Left lung (tissue), 4 donors: ENCODE measurements at regions not wholly inside any gene's neighbourhood (a gene's known extent, or its start where the extent isn't known, plus 50 kb on each side); places are given as distances from the start of the nearest gene placed in this dataset.
A peak's percentile ranks its signal among the peaks of the same experiment; 100 is the strongest.

Experiments
- ATAC-seq: fragments of 200-7000 bp; cut with Tn5 transposase; one replicate; pipeline ENCODE4 v1.9.1; 2020; ENCODE audit warnings: moderate library complexity
- DNase-seq, 4 donors: peaks; one replicate each; pipeline ENCODE4 v3.0.0-alpha.2; 2013 to 2020
- H3K27ac ChIP-seq, 2 donors: fragments of 200-600 bp; sonication (generic) in 1 of 2; one replicate each; pipeline versions ENCODE4 v1.5.0 to v1.8.0; 2020 to 2021
- H3K27me3 ChIP-seq, 2 donors: fragments of 200-600 bp; sonication (generic) in 1 of 2; one replicate each; pipeline versions ENCODE4 v1.5.0 to v1.8.0; 2020 to 2021
- H3K36me3 ChIP-seq, 2 donors: fragments of 200-600 bp; sonication (generic) in 1 of 2; one replicate each; pipeline versions ENCODE4 v1.5.0 to v1.8.0; 2020 to 2021
- H3K4me1 ChIP-seq, 2 donors: fragments of 200-600 bp; one replicate each; pipeline ENCODE4 v1.8.0; 2021
- H3K4me3 ChIP-seq, 2 donors: fragments of 200-600 bp; sonication (generic) in 1 of 2; one replicate each; pipeline versions ENCODE4 v1.5.0 to v1.8.0; 2020 to 2021; ENCODE audit warnings: mild to moderate bottlenecking in 1 of 2
- H3K9me3 ChIP-seq, 2 donors: fragments of 200-600 bp; sonication (generic) in 1 of 2; one replicate each; pipeline versions ENCODE4 v1.5.0 to v1.8.0; 2020 to 2021
- intact Hi-C, 2 donors: fragments of 100-400 bp; cut with DNase I; formaldehyde crosslinking; loops; one replicate each; pipeline versions ENCODE4 v1.11.2 to v1.14.2; 2022
- TF ChIP-seq, protein P1 (sequence below), 2 donors: fragments of 200-600 bp; sonication (generic) in 1 of 2; IDR thresholded peaks; one replicate each; pipeline versions ENCODE4 v1.5.0 to v1.8.0; 2021; ENCODE audit warnings: antibody characterized with exemption in 2 of 2
- donor health status: DM: no; HTN: yes; CAD: no.
- donor health status: DM: no; HTN: no; CAD: no.

DNA sequence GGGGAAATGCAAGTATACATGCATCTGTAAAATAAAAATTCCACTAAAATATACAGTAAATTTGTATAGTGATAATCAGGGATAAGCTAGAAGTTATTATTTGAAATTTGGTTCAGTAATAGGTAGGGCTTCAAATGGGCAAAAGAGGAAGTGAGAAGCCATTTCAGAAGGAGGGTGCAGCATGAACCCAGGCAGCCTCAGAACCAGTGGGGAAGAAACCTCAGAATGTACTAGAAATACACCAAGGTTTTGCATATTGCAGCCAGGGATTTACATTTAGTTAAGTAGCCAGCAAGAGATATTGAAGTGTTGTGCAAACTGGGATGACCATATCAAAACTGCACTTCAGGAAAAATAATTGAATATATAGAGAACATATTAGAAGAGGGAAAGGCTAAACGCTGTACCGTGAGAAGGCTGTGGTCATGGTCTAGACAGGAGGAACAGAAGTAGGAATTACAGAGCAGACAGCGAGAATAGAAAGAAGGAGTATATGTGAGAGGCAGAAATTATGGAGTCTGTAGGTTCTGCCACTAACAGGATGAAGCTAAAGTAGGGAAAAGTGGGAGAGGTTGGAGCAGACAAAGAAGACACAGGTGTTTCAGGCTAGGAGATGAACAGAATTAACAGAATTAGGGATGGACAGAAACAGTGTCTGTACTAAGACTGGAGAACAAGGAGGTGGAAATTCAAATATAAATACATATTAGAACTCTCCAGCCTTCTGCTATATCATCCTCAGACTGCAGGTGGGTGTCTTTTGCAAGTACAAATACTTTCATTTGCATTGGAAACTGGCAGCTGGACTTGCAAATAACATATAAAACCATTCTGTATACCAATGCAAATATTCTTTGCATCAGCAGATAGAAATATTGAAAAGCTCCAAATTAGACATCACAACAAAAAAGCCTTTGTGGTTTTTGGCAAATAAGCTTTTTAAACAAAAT lies 335.6 kb downstream of the ZNF608 start:
- intact Hi-C loops, result no loop called here
- TF ChIP-seq, protein P1, sequence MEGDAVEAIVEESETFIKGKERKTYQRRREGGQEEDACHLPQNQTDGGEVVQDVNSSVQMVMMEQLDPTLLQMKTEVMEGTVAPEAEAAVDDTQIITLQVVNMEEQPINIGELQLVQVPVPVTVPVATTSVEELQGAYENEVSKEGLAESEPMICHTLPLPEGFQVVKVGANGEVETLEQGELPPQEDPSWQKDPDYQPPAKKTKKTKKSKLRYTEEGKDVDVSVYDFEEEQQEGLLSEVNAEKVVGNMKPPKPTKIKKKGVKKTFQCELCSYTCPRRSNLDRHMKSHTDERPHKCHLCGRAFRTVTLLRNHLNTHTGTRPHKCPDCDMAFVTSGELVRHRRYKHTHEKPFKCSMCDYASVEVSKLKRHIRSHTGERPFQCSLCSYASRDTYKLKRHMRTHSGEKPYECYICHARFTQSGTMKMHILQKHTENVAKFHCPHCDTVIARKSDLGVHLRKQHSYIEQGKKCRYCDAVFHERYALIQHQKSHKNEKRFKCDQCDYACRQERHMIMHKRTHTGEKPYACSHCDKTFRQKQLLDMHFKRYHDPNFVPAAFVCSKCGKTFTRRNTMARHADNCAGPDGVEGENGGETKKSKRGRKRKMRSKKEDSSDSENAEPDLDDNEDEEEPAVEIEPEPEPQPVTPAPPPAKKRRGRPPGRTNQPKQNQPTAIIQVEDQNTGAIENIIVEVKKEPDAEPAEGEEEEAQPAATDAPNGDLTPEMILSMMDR (IDR thresholded peaks at IDR 0.05), result no peak
- Histone ChIP-seq H3K4me1 (no peaks in the 10 kb centered on the region), H3K27me3 (no peaks in the 10 kb centered on the region), H3K36me3 (no peaks in the 10 kb centered on the region), H3K9me3 (no peaks in the 10 kb centered on the region), H3K27ac (no peak overlapping the region), H3K4me3 (no peak overlapping the region)
- ATAC-seq (no peak), DNase-seq (no peak)

GRCh38 chr5:124408738-124409453 lies 337.5 kb downstream of the ZNF608 start:
- no peak overlapping the region for H3K27ac ChIP-seq
- no peak overlapping the region for H3K4me3 ChIP-seq
- no peaks in the 10 kb centered on the region for H3K4me1 ChIP-seq
- TF ChIP-seq, protein P1 (IDR thresholded peaks at IDR 0.05), result no peak
- H3K36me3 ChIP-seq, result no peaks in the 10 kb centered on the region
- H3K27me3 ChIP-seq, result no peaks in the 10 kb centered on the region
- peak; percentile 43 for ATAC-seq
- no peaks in the 10 kb centered on the region for H3K9me3 ChIP-seq
- intact Hi-C loops, result no loop called here
- no peak for DNase-seq

DNA sequence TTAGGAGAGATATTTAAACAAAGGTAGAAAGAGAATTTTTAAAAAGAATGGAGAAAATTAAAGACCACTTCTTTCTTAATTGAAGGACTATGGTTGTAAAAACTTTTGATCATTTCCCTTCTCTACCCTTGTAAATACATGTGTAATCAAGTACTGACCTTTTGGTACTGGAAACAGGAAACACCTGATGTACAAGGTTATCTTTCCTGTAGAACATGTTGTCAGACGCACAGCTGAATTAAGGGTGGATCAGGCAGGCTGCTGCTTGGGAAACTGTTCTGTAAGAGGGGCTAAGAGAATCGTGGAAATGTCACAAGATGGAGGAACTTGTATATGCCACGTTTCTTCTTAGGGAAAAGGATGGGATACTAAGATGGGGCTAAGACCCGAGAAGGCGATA lies 341.6 kb downstream of the ZNF608 start:
- Histone ChIP-seq H3K9me3 (no peaks in the 10 kb centered on the region), H3K27me3 (no peaks in the 10 kb centered on the region), H3K27ac (no peak overlapping the region), H3K36me3 (no peaks in the 10 kb centered on the region), H3K4me3 (no peak overlapping the region), H3K4me1 (peaks cover 0 to 9% of the 10 kb centered on the region in 2 donors)
- TF ChIP-seq, protein P1 (IDR thresholded peaks at IDR 0.05), result no peak
- intact Hi-C loops, result no loop called here
- no peak for DNase-seq
- ATAC-seq, result no peak

DNA sequence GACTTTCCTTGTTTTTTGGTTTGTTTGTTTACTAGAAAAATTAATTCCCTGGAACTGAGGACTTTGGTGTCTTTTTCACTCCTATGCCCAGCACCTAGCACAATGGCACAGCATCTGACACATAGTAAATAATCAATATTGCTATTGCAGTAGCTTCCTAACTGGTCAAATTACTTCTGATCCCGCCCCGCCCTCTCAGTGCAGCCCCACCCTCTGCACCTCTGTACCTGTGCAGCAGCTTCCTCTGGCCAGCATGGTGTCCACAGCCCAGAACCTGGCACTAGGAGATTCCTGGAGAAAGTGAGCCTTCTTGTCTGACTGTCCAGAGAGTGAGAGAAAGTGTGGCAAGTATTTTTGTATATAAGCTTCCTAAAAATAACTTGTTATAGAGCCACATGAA lies 343.2 kb downstream of the ZNF608 start:
- no peak for ATAC-seq
- no peak overlapping the region for H3K4me3 ChIP-seq
- TF ChIP-seq, protein P1 (IDR thresholded peaks at IDR 0.05), result no peak
- peaks cover 2 to 9% of the 10 kb centered on the region in 2 donors for H3K4me1 ChIP-seq
- H3K9me3 ChIP-seq, result no peaks in the 10 kb centered on the region
- no peak for DNase-seq
- intact Hi-C loops, result no loop called here
- H3K36me3 ChIP-seq, result no peaks in the 10 kb centered on the region
- no peaks in the 10 kb centered on the region for H3K27me3 ChIP-seq
- H3K27ac ChIP-seq, result no peak overlapping the region

GRCh38 chr5:124402144-124402581 lies 344.3 kb downstream of the ZNF608 start:
- Histone ChIP-seq H3K4me3 (no peak overlapping the region), H3K27me3 (no peaks in the 10 kb centered on the region), H3K36me3 (no peaks in the 10 kb centered on the region), H3K4me1 (peaks cover 3 to 9% of the 10 kb centered on the region in 2 donors), H3K9me3 (no peaks in the 10 kb centered on the region), H3K27ac (peak overlapping the region; percentile 51 to 59)
- peak; percentile 94 for ATAC-seq
- TF ChIP-seq, protein P1 (IDR thresholded peaks at IDR 0.05), result no peak
- peak in 3 of 4 donors; percentile 71 to 82 (median 81) for DNase-seq
- intact Hi-C loops, result no loop called here
